PC-9 (cell line): ENCODE measurements at regions not wholly inside any gene's neighbourhood (a gene's known extent, or its start where the extent isn't known, plus 50 kb on each side); places are given as distances from the start of the nearest gene placed in this dataset.
"Not testable (repeated sequence)": the region's sequence is repeated elsewhere in the genome, so short reads cannot be mapped to it uniquely, and the experiment has no call there.

Source experiments
- BruUV-seq: library from RNA; stranded (reverse); fragments of 400-500 nt; replicated peaks from 2 replicates; lab custom pipeline; 2021; lab: Mats Ljungman, UMichigan
- CTCF ChIA-PET: fragments of 300-600 bp; sonication (Branson Sonifier 250); formaldehyde crosslinking; loops from one replicate; lab custom pipeline; 2022; ENCODE audit warnings: antibody characterized with exemption; lab: Charles Lee
- POLR2A ChIA-PET: fragments of 300-600 bp; sonication (Branson Sonifier 250); formaldehyde crosslinking; loops from one replicate; lab custom pipeline; 2022; ENCODE audit warnings: antibody characterized with exemption; ENCODE audit not compliant: unreplicated experiment; lab: Charles Lee
- DNase-seq, 2 experiments: peaks; one replicate each; pipeline versions ENCODE4 v3.0.0 to v3.0.0-alpha.2; 2015 to 2022; ENCODE audit warnings: mixed read lengths in 1 of 2
- H2AFZ ChIP-seq: fragments of 200-600 bp; sonication (generic); 2 replicates; pipeline ENCODE4 v1.8.1; 2017; ENCODE audit warnings: antibody characterized with exemption
- H3F3A ChIP-seq: fragments of 200-600 bp; sonication (generic); 2 replicates; pipeline ENCODE4 v1.8.1; 2017; ENCODE audit warnings: antibody characterized with exemption, mild to moderate bottlenecking, low read depth; ENCODE audit not compliant: insufficient read depth
- H3K27ac ChIP-seq: fragments of 200-600 bp; sonication (generic); 2 replicates; pipeline ENCODE4 v1.6.1; 2016; ENCODE audit warnings: mixed run types
- H3K27me3 ChIP-seq: fragments of 200-600 bp; sonication (generic); 2 replicates; pipeline ENCODE4 v1.6.1; 2016; ENCODE audit warnings: low read depth, mixed run types; ENCODE audit not compliant: insufficient read depth
- H3K36me3 ChIP-seq: fragments of 200-600 bp; sonication (generic); 2 replicates; pipeline ENCODE4 v1.6.1; 2016; ENCODE audit warnings: low read depth, mixed run types
- H3K4me1 ChIP-seq: fragments of 200-600 bp; sonication (generic); replicated peaks from 2 replicates; pipeline ENCODE4 v1.6.1; 2016; ENCODE audit warnings: mixed run types; ENCODE audit not compliant: insufficient read depth
- H3K4me2 ChIP-seq: fragments of 200-600 bp; sonication (generic); 2 replicates; pipeline ENCODE4 v1.6.1; 2017; ENCODE audit warnings: mixed run types
- H3K4me3 ChIP-seq: fragments of 200-600 bp; sonication (generic); 2 replicates; pipeline ENCODE4 v1.6.1; 2016; ENCODE audit warnings: mixed run types
- H3K79me2 ChIP-seq: fragments of 200-600 bp; sonication (generic); 2 replicates; pipeline ENCODE4 v1.6.1; 2017; ENCODE audit warnings: low read depth, mixed run types
- H3K9me2 ChIP-seq: fragments of 200-600 bp; sonication (generic); 2 replicates; pipeline ENCODE4 v1.8.1; 2017; ENCODE audit warnings: mild to moderate bottlenecking; ENCODE audit not compliant: insufficient read depth
- H3K9me3 ChIP-seq: fragments of 200-600 bp; sonication (generic); 2 replicates; pipeline ENCODE4 v1.8.1; 2016; ENCODE audit warnings: low read depth; ENCODE audit not compliant: insufficient read depth
- H4K20me1 ChIP-seq: fragments of 200-600 bp; sonication (generic); 2 replicates; pipeline ENCODE4 v1.8.1; 2017; ENCODE audit not compliant: insufficient read depth
- EZH2 ChIP-seq: fragments of 200-600 bp; sonication (generic); IDR thresholded peaks from 2 replicates; pipeline ENCODE4 v1.8.0; 2017; ENCODE audit warnings: antibody characterized with exemption, low read depth
- intact Hi-C: fragments of 100-400 bp; cut with micrococcal nuclease; formaldehyde crosslinking; loops from one replicate; pipeline ENCODE4 v1.10.0; 2022; ENCODE audit not compliant: unreplicated experiment
- TF ChIP-seq, protein P1 (sequence below): fragments of 200-600 bp; sonication (generic); conservative IDR thresholded peaks from 2 replicates; pipeline ENCODE4 v1.6.1; 2017; ENCODE audit warnings: mixed run types, antibody characterized with exemption, mild to moderate bottlenecking, moderate library complexity

DNA sequence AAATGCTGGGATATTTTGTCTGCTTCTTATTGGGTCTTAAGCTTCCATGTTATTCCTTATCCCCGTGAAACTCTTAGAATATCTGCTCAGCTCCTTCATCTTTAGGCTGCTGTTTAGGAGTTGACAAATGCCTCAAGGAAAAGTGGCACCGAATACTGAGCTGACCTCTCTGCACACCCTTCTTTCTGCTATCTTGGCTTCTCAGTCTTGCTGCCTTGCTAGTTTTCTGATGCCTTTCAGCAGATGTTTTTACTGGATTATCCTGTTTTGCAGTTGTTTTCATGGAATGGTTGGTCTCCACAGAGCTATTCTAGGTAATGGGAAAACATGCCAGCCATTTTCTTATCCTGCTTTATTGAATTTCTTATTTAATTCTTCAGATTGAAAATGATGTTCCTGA, 86.3 kb downstream of the GYPE start:
- no peak for TF ChIP-seq EZH2
- TF ChIP-seq, protein P1, sequence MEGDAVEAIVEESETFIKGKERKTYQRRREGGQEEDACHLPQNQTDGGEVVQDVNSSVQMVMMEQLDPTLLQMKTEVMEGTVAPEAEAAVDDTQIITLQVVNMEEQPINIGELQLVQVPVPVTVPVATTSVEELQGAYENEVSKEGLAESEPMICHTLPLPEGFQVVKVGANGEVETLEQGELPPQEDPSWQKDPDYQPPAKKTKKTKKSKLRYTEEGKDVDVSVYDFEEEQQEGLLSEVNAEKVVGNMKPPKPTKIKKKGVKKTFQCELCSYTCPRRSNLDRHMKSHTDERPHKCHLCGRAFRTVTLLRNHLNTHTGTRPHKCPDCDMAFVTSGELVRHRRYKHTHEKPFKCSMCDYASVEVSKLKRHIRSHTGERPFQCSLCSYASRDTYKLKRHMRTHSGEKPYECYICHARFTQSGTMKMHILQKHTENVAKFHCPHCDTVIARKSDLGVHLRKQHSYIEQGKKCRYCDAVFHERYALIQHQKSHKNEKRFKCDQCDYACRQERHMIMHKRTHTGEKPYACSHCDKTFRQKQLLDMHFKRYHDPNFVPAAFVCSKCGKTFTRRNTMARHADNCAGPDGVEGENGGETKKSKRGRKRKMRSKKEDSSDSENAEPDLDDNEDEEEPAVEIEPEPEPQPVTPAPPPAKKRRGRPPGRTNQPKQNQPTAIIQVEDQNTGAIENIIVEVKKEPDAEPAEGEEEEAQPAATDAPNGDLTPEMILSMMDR: no peak
- Histone ChIP-seq H4K20me1 (no peaks in the 10 kb centered on the region), H3K4me1 (no peaks in the 10 kb centered on the region), H3K9me3 (no peaks in the 10 kb centered on the region), H3F3A (no peaks in the 10 kb centered on the region), H3K4me2 (no peak overlapping the region), H3K27me3 (no peaks in the 10 kb centered on the region), H3K9me2 (no peaks in the 10 kb centered on the region), H3K36me3 (no peaks in the 10 kb centered on the region), H2AFZ (no peak overlapping the region), H3K4me3 (no peak overlapping the region), H3K79me2 (no peaks in the 10 kb centered on the region), H3K27ac (no peak overlapping the region)
- ChIA-PET CTCF (no interaction called here), POLR2A (no interaction called here)
- BruUV-seq: no TSS peak
- DNase-seq: no peak
- intact Hi-C loops: no loop called here

DNA sequence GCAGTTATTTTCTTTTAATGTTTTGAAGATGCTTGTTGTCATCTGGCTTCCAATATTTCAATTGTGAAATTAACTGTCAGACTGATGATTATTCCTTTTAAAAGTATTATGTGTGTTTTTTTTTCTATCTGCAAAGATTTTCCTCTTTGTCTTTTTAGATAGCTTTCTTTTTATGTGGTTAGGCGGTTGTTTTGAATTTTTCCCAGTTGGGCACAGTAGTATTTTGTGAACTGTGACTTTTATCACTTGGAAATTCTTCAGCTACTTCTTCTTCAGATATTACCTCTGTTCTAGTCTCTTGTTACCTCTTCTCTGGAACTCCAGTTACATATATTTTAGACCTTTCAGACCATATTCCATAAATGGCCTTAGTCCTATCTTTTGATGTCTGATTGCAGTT, 87.5 kb downstream of the GYPE start:
- H3K27me3 ChIP-seq, H3F3A ChIP-seq, DNase-seq, H3K36me3 ChIP-seq, H3K9me3 ChIP-seq, BruUV-seq, H3K27ac ChIP-seq, H3K79me2 ChIP-seq, H4K20me1 ChIP-seq, CTCF ChIA-PET, H2AFZ ChIP-seq, intact Hi-C loops, H3K4me2 ChIP-seq, H3K9me2 ChIP-seq, POLR2A ChIA-PET, H3K4me3 ChIP-seq, H3K4me1 ChIP-seq: not testable (repeated sequence)

DNA sequence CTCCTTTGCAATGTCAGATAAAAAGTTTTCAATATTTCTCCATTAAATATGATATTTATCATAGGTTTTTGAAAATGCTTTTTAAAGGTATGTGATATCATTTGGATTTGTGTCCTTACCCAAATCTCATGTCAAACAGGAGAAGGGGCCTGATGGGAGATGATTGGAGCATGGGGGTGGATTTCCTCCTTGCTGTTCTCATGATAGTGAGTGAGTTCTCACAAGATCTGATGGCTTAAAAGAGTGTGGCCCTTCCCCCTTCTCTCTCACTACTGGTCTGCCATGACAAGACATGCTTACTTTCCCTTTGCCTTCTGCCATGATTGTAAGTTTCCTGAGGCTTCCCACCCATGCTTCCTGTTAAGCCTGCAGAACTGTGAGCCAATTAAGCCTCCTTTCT, 90.0 kb downstream of the GYPE start:
- H3F3A ChIP-seq, POLR2A ChIA-PET, H3K4me2 ChIP-seq: not testable (repeated sequence)

DNA sequence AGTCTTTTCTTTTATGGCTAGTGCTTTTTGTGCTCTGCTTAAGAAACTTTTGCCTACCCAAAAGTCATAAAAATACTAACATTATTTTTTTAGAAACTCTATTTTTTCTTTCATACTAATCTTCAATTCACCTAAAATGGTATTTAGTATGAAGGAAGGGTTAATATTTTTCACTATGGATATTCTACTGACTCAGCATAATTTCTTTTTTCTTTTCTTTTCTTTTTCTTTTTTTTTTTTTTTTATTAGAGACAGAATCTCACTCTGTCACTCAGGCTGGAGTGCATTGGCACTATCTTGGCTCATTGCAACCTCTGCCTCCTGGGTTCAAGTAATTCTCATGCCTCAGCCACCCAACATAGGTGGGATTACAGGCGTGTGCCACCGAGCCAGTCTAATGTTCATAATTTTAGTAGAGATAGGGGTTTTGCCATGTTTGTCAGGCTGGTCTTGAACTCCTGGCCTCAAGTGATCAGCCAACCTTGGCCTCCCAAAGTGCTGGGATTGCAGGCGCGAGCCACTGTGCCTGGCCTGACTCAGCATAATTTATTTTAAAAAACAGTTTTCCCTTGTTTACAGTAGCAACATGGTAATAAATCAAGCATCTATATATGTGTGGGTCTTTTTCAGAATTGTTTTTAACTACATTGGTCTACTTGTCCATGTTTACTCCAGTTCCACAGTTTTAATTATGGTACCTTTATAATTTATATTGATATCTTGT, 91.8 kb downstream of the GYPE start:
- intact Hi-C loops, H4K20me1 ChIP-seq, BruUV-seq, H3K27ac ChIP-seq, H3K4me1 ChIP-seq, H3K4me2 ChIP-seq, H3K79me2 ChIP-seq, CTCF ChIA-PET, H3K4me3 ChIP-seq, H3F3A ChIP-seq, H3K27me3 ChIP-seq, H2AFZ ChIP-seq, POLR2A ChIA-PET, H3K9me3 ChIP-seq, H3K9me2 ChIP-seq, DNase-seq, H3K36me3 ChIP-seq: not testable (repeated sequence)

More for the DNA sequence above, 90.0 kb downstream of the GYPE start:
- DNase-seq, intact Hi-C loops, BruUV-seq, H3K9me2 ChIP-seq, H3K36me3 ChIP-seq, H3K9me3 ChIP-seq, H3K27me3 ChIP-seq, H3K79me2 ChIP-seq, H3K4me1 ChIP-seq, H4K20me1 ChIP-seq, H2AFZ ChIP-seq, H3K4me3 ChIP-seq, H3K27ac ChIP-seq, CTCF ChIA-PET: not testable (repeated sequence)

DNA sequence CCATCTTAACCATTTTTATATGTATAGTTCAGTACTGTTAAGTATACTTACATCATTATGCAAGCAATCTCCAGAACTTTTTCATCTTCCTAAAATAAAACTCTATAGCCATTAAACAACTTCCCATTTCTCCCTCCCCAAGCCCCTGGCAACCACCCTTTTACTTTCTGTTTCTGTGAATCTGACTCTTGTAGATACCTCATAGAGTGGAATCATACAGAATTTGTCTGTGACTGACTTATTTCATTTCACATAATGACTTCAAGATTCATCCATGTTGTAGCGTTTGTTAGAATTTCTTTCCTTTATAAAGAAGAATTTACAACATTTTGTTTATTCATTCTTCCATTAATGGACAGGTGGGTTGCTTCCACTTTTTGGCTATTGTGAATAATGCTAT, 91.2 kb upstream of the FREM3 start:
- BruUV-seq, H3K27ac ChIP-seq, H3K36me3 ChIP-seq, H3K79me2 ChIP-seq, H3K4me2 ChIP-seq, H3K9me2 ChIP-seq, H3K4me1 ChIP-seq, H3K9me3 ChIP-seq, H2AFZ ChIP-seq, H3K27me3 ChIP-seq, POLR2A ChIA-PET, intact Hi-C loops, CTCF ChIA-PET, H4K20me1 ChIP-seq, H3K4me3 ChIP-seq, DNase-seq, H3F3A ChIP-seq: not testable (repeated sequence)

DNA sequence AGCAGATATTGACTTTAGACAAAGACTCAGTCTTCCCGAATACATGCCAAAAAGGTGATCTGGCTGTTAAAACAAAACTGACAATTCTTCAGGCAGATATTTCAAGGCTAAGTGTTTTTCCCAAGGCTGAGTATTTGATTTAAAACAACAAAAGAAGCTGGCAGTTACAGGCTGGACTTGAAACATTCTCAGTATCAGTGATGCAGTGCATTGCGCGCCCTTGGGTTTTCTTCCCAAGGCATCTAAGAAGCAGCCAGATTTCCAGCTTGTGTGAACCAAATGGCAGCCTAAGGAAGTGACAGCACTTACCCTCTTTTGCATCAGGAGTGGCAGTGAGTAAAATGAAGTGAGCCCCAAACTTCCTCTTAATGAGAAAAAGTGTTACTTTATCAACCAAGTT, 90.0 kb upstream of the FREM3 start:
- POLR2A ChIA-PET, H3K4me3 ChIP-seq, H3K4me1 ChIP-seq, CTCF ChIA-PET, intact Hi-C loops, H4K20me1 ChIP-seq, H3K36me3 ChIP-seq, H2AFZ ChIP-seq, H3K9me2 ChIP-seq, H3K79me2 ChIP-seq, H3K27me3 ChIP-seq, DNase-seq, H3K27ac ChIP-seq, BruUV-seq, H3F3A ChIP-seq, H3K9me3 ChIP-seq, H3K4me2 ChIP-seq: not testable (repeated sequence)

DNA sequence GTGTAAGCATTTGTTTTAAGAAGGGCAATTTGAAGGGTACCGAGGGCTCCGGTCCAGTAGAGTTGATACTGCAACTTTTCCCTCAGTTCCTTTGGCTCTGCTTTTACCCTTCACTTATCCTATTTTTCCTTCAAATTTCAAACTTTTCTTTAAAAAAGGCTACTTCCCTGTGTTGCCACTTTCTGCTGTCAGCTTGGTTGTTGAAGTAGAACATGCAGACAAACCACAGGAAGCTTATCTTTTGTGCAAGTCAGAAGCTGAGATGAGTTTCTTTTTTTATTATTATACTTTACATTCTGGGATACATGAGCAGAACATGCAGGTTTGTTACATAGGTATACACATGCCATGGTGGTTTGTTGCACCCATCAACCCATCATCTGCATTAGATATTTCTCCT, 89.1 kb upstream of the FREM3 start:
- H3K27me3 ChIP-seq, H3K27ac ChIP-seq, H3K79me2 ChIP-seq, H2AFZ ChIP-seq, POLR2A ChIA-PET, intact Hi-C loops, BruUV-seq, H4K20me1 ChIP-seq, H3K36me3 ChIP-seq, H3K9me2 ChIP-seq, H3K9me3 ChIP-seq, DNase-seq, H3K4me1 ChIP-seq, H3K4me3 ChIP-seq, H3F3A ChIP-seq, H3K4me2 ChIP-seq, CTCF ChIA-PET: not testable (repeated sequence)
